GM18520 (cell line): ENCODE measurements at regions not wholly inside any gene's neighbourhood (a gene's known extent, or its start where the extent isn't known, plus 50 kb on each side); places are given as distances from the start of the nearest gene placed in this dataset.

ENCODE experiments used
- ATAC-seq: cut with Tn5 transposase; IDR thresholded peaks from one replicate; pipeline ENCODE4 v1.9.1; 2021; ENCODE audit not compliant: unreplicated experiment

- no peak for ATAC-seq
Measured at GRCh38 chr2:54360055-54360792, 95.9 kb upstream of the SPTBN1 start.

GRCh38 chr2:54364409-54364808, 91.7 kb upstream of the SPTBN1 start:
- ATAC-seq, result no peak

- no peak for ATAC-seq
Measured at GRCh38 chr2:54365661-54366060, 90.5 kb upstream of the SPTBN1 start.

GRCh38 chr2:54366487-54367280, 89.4 kb upstream of the SPTBN1 start:
- ATAC-seq, result no peak

GRCh38 chr2:54370405-54371104, 85.6 kb upstream of the SPTBN1 start:
- ATAC-seq, result no peak

- no peak for ATAC-seq
Measured at GRCh38 chr2:54371460-54372065, 84.6 kb upstream of the SPTBN1 start.

- no peak for ATAC-seq
Measured at GRCh38 chr2:54372361-54372760, 83.8 kb upstream of the SPTBN1 start.

- no peak for ATAC-seq
Measured at GRCh38 chr2:54373855-54374254, 82.3 kb upstream of the SPTBN1 start.

GRCh38 chr2:54374591-54375364, 81.3 kb upstream of the SPTBN1 start:
- ATAC-seq, result no peak

- ATAC-seq, result no peak
Measured at GRCh38 chr2:54377451-54377850, 78.7 kb upstream of the SPTBN1 start.

- no peak for ATAC-seq
Measured at GRCh38 chr2:54377901-54378493, 78.1 kb upstream of the SPTBN1 start.

- no peak for ATAC-seq
Measured at GRCh38 chr2:54380670-54381069, 75.5 kb upstream of the SPTBN1 start.

GRCh38 chr2:54381293-54381692, 74.8 kb upstream of the SPTBN1 start:
- ATAC-seq, result no peak

- no peak for ATAC-seq
Measured at GRCh38 chr2:54382601-54383000, 73.5 kb upstream of the SPTBN1 start.

- ATAC-seq, result no peak
Measured at GRCh38 chr2:54384301-54385203, 71.6 kb upstream of the SPTBN1 start.

- ATAC-seq, result no peak
Measured at GRCh38 chr2:54385271-54385670, 70.9 kb upstream of the SPTBN1 start.

- ATAC-seq, result no peak
Measured at GRCh38 chr2:54386585-54386984, 69.5 kb upstream of the SPTBN1 start.

GRCh38 chr2:54387059-54387991, 68.8 kb upstream of the SPTBN1 start:
- no peak for ATAC-seq
